ENCODE measurements at regions not wholly inside any gene's neighbourhood (a gene's known extent, or its start where the extent isn't known, plus 50 kb on each side); places are given as distances from the start of the nearest gene placed in this dataset.

DNA sequence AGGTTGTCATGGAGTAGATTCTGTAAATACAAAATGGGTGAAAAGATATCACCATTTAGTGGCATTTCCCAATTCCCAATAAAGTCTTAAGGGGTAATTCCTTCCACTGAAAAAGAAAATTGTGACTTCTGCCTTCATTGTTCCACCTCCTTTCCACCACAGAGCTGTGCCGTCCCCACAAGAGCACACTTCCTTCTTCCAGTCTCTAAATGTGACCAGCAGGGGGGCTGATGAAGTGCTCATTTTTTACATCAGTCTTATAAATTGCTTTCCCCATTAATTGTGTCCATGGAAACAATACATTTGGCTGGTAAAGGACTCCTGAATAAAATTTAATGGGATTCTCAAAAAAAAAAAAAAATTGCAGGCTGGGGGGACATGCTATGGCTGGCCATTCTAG is 260.8 kb upstream of the PSMD7 start:
- DNase-seq (ENCODE audit: low read depth in 2 of 3, low spot score in 2 of 3), result peak in 2 of 3 donors; percentile 50 to 72

DNA sequence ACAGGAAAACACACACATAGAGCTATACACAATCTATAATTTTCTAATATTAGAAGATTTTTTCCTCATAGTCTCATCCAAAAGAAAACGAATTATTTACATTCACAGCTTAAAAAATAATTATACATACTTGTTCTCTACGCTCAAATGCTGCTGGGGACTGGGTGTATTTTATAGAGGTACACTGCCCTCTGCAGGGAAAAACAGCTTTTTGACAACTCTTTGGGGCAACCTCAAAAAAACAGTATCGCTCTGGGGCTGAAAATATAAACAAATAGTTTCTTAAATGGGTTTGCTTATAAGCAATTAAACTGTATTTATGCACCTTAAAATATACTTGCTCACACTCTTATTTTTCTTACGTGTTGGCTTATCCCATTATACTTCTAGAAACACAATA is 261.8 kb upstream of the PSMD7 start:
- peak in 1 of 3 donors; percentile 60 for DNase-seq (ENCODE audit: low read depth in 2 of 3, low spot score in 2 of 3)

DNA sequence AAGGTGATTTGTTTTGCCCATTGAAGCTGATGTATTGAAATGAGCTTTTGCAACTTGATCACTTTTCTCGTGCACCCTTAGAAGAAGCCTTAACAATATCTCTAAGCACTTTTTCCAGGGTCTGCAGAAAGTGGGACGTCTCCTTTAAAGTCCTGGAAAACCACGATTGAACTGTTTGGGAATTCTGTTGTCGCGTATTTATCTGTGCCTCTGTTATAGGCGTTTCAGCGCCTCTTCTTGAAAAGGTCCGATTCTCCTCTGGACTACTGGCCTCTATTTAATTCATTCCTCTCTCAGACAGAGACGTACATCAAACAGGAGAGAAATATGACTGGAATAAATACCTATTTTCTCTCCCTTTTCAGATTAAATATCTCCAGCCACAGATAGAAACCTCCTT is 262.4 kb upstream of the PSMD7 start:
- no peak for DNase-seq (ENCODE audit: low read depth in 2 of 3, low spot score in 2 of 3)

DNA sequence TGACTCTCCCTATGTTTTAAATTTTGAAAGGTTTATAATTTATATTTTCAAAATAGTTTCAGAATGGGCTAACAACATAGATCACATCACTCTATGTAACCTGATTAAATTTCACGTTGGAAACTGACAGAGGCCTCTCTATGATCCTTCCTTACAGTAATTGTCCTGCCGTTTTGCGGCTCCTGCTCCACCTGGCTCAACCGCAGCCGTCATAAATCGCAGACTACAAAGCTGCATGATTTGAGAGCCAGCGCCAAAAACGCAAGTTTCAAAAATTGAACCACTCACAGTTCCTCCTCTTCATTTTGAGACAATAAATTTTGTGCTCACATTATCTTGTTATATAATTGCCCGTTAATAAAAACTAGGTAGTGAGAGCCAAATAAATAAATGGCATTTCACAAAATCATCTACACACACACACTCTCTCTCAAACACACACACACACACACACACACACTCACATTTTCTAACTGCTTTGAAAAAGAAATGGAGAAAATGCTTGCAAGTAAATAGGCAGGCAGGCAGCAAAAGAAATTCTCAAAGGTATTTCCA is 263.1 kb upstream of the PSMD7 start:
- DNase-seq (ENCODE audit: low read depth in 2 of 3, low spot score in 2 of 3), result no peak

DNA sequence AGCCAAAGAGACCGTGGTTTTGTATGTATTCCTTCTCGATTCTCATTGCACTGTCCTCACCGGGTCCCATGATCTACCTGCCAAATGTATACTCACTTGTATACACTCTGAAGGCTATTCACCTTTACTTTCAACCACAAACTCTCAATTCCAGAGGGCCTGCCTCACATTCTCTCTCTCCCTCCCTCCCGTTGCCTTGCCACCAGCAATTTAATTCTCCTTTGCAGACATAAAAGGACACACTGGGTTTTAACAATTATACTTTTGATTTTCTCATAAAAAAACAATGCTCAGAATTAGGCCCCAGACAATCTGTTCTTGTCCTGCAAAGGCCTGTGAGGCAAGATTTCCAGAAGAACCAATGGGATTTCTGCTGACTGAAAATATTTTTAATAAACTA is 265.1 kb upstream of the PSMD7 start:
- DNase-seq (ENCODE audit: low read depth in 2 of 3, low spot score in 2 of 3), result no peak

DNA sequence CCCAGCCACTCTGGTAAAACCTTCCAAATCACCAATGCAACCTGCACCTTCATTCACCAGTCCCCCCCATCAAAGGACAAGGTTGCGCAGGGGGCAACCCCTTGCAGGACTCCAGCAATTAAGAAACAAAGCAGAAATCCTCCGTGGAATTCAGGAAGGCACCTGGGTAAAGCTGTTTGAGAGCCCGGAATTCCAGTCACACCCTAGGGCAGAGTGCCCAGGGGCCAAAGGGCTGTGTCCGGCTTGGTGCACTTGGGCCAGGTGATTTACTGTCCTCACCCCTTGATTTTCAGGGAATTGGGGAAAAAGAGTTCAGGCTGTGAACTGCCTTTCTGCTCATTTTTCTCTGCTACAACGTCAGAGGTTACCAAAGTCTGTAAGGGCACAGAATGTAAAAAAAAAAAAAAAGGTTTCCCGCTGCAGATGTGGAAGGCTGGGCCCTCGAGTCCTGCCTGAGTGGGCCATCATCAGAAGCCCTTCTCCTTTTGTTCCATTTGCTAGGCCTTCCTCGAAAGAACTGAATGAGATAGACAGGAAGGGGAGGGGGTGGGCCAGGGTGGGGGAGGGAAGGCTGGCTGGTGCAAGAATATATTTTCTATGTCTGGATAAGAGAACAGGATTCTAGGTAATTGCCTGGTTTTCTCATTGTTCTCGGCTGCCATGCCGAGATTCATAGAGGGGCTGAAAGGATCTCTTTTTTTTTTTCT is 266.5 kb upstream of the PSMD7 start:
- DNase-seq (ENCODE audit: low read depth in 2 of 3, low spot score in 2 of 3), result no peak

DNA sequence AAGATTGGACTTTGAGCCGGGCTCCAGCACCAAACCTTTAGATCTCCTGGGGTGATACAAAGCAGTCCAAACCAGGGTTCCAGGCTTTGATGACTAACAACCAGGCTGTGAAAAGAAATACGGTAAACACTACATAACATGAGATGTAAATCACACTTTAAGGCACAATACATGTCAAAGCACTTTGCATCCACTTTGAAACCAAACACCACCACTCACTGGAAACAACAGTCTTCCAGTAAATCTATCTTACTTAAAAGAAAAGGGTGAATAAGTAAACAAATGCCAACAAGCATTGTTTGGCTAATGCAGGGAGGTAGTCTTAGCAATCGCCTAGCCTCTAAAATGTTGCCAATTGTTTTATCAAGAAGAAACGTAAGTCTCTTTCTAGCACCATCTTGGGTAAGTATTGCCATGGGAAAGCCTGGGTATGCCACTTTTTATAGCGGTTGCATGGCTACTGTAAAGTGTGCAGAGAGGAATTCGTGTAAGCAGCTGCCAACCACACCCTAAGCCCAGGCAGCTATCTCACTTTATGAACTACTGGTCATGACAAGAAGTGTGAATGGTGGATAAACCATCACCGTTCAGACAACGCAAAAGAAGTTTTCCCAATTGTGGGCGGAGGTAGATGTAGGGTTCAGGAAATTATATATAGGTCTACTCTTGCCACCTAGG is 267.4 kb upstream of the PSMD7 start:
- DNase-seq (ENCODE audit: low read depth in 2 of 3, low spot score in 2 of 3), result no peak

DNA sequence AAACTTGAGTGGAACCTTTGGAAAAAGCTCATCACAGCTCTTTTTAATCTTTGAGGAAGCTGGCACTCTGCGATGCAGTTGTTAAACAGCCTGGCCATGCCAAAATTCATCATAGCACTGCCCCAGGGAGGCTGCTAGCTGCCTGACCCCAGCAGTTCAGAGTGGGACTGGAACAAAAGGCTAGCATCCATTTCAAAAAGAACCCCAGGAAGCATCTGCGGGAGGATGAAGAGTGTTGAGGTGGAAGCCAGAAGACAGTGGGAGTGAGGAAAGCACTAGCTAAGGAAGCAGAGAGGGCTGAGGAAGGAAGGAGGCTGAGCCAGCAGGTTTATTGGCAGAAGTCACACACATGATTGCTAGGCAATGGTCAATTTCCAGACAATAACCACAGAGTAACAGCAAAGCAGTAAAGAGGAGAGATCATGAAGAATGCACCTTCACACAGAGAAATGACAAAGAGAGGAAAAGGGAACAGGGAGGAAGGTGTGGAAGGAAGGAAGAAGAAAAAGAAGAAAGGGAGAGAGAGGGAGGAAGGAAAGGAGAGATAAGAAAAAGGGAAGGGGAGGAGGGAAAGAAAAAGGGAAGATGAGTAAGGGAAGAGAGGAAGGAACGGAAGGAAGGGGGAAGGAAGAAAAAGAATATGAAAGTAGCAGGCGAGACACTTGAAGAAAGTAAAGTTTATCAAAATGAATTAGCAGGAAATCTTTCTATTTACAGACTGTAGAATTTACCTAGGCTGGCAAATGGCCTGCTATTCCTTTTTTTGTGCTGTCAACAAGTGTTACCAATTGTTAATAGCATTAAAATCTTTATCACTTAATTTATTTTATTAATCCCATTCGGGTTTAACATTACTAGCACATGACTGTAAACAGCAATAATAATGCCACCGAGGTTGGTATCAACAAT is 270.0 kb upstream of the PSMD7 start:
- DNase-seq (ENCODE audit: low read depth in 2 of 3, low spot score in 2 of 3), result no peak

DNA sequence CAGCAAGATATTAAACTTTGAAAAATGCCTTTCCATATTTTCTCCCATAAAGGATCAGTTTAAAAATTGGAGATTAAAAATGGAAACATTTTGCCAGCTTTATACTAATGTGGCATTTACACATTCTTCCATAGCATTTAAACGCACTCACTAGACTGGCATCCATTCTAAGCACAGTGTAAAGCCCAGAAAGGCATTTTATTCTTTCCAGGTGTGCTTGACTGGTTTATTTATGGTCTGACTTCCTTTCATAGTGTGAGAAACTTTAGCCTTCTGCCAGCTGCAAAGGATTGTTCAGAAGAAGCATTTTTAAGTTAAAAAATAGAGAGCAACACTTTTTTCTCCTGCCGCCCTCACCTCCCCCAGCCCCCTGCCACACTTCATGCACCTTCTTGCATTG is 271.7 kb upstream of the PSMD7 start:
- DNase-seq (ENCODE audit: low read depth in 2 of 3, low spot score in 2 of 3), result no peak

DNA sequence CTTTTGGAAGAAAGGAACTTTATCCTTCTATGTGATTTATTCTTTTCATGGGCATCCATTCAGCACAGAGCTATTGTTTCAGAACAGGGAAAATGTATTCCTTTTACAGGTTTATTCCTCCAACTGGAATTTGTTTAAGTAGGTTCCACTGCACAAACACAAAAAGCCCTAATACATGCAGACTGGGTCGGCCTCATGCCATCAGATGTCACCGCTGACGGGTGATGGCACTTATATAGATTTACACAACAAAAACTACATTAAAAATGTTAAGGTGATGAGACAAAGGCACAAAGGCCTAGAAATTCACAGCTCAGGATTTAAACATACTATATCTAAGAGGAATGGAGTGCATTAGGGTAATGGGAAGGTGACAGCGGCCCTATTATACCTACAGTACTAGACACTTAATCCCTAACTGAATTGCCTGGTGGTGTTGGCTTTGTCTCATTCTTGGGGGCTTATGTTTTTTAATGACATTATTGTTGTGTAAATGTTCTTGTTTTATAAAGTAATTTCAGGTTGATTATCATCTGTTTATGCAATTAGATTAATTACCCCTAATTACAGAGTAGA is 276.4 kb upstream of the PSMD7 start:
- DNase-seq (ENCODE audit: low read depth in 2 of 3, low spot score in 2 of 3), result no peak

DNA sequence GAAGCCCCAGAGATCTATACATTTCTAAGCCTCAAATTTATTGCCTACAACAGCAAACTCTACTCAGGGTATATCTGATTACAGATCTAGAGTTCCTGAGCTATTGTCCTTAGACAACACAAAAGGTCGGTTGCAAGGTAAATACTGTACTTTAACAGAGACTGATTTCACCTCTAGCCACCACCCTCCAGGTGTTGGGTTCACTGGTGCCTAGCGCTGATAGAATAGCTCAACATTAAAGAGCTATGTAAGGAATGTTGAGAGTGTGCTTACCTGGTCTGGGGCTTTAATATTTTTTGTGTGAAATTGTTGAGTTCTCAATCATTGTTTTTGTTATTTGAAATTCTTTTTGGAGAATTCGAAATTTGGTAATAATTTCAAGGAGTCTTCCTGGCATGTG is 277.0 kb upstream of the PSMD7 start:
- no peak for DNase-seq (ENCODE audit: low read depth in 2 of 3, low spot score in 2 of 3)

DNA sequence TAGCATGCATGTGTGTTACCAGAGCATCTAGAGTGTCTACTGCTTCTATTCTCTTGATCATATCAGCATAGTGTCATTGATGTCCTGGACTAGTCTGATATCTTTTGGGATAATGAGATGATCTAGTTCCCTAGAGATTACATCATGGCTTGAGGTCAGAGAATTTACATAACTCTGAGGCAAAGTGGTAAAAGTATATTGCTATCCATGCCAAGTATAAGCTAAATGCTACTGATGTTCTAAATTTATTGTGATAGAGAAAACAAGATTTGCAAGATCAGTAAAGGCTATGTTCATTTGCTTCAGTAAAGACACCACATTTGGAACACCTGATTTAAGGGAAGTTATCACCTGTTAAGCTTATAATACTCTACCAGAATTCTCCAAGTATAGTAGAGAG is 280.7 kb upstream of the PSMD7 start:
- DNase-seq (ENCODE audit: low read depth in 2 of 3, low spot score in 2 of 3), result no peak

DNA sequence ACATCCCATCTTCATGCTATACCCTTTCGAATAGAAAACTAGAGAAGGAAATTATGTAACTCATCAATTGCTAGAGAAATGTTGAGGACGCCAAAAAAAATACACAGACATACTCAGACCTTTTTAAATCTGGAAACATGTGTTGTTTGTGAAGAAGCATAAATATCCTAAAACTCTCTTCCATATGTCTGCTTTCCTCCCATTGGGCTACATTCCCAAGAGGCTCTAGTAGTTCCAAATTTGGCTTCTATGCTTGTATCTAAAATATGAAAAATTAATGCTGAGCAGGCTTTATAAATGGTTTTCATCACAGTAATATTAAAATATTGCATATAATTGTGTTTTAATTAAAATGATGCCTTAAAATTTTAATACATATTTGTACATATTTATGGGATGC is 297.9 kb upstream of the PSMD7 start:
- no peak for DNase-seq (ENCODE audit: low read depth in 2 of 3, low spot score in 2 of 3)

DNA sequence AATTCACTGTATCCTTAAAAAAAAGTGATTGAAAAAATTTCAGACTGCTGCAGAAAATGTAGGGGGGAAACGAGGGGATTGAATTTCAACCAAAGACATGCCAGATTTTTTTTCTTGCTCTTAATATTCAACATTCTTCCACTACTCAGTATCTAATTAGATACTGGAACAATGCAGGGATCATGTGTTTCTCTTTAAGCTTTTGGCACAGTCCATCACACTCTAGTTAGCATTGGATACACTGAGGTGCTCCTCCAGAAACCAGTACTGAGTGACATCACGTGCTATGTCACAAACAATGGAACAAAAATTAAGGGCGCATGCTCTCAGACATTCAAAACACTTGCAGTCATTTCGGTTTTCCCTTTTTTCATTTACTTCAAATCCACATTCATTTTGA is 298.6 kb upstream of the PSMD7 start:
- DNase-seq (ENCODE audit: low read depth in 2 of 3, low spot score in 2 of 3), result no peak

DNA sequence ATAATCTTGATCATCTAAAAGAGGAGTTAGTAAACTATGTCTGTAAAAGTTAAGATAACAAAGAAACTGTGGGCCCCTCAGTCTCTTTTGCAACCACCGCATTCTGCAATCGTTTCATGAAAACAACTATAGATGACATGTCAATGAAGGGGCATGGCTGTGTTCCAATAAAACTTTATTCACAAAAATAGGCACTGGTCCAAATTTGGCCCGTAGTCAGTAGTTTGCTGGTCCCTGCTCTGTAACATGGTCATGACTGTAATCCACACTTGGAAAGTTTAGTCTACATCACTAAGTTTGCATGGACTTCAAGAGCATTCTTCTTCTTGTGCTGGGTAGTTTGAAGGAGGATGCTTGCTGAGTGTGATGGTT is 299.3 kb upstream of the PSMD7 start:
- no peak for DNase-seq (ENCODE audit: low read depth in 2 of 3, low spot score in 2 of 3)

DNA sequence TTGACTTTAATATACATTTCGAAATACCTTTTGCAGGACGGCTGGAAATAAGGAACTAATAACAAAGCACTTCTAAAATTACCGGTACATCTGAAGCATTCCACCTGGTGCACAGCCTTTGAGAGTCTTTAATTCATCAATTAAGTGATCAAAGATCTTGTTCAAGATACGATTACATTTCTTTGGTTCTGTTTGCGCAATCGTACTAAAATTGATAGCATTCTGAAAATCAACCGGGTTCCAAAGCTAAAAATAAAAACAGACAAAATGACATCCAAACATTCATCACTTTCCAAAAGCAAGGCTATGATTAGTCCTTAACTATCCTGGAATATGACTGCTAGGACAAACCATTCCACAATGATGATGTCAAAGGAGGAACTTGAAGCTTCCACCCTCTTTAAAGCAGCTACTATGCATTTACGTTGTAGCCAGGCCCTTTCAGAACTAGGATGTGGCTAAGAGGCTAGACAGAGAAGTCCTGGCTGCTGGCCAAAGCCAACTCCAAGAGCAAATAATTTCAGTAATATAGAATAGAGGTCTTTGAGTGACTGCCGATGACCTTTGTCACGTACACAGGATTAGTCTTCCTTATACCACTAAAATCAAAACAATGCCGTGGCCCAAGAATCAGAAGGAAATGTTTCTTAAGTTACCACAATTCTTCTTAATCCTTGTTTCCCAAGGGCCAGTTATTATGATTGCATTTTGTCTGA is 299.8 kb upstream of the PSMD7 start:
- no peak for DNase-seq (ENCODE audit: low read depth in 2 of 3, low spot score in 2 of 3)

DNA sequence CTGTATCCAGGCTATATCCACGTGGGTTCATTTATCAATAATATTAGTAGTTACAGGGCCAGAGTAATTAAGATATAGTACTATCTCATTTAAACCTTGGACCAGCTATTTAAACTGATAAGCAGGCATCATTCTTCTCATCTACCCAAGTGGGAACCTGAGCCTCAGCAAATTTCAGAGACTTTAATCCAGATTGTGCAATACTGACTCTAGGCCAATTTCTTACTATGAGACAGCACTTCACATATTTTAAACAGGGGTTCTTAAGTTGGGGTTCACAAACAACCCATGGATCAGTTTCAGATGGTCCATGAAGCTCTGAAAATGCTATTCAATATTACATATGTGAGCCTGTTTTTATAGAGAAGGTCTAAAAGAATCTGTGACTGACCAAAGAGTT is 302.7 kb upstream of the PSMD7 start:
- DNase-seq (ENCODE audit: low read depth in 2 of 3, low spot score in 2 of 3), result no peak

DNA sequence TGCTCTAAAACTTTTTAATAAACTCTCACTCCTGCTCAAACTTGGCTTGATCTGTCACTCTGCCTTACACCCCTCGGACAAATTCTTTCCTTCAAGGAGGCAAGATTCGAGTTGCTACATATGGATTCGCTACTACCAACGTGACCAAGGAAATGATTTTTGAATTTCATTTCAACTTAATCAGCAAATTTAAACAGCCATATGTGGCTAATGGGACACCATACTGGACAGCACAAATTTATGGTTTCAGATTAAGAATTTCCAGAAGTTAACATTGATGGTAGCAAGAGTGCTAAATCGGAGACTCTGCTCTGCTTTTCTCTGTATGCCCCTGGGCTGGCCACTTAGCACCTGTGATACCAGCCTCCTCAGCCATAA is 318.2 kb upstream of the PSMD7 start:
- DNase-seq (ENCODE audit: low read depth in 2 of 3, low spot score in 2 of 3), result no peak

DNA sequence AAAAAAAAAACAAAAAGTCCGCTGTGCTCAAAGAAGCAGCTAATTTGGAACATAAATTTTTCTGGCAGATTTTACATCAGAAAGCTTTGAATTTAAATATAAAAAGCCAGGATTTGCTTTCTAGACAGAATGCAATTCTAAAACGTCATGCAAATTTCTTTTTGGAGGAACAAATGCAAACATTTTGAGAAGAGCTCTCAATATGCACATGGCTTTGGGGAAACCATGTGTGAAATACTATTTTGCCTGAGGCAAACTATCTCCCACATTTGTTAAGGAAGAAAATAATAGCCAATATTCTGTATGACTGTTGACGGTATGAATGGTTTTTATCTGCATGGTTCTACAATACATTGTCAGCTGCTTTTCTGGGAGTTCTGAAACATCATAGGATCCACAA is 320.0 kb upstream of the PSMD7 start:
- no peak for DNase-seq (ENCODE audit: low read depth in 2 of 3, low spot score in 2 of 3)

DNA sequence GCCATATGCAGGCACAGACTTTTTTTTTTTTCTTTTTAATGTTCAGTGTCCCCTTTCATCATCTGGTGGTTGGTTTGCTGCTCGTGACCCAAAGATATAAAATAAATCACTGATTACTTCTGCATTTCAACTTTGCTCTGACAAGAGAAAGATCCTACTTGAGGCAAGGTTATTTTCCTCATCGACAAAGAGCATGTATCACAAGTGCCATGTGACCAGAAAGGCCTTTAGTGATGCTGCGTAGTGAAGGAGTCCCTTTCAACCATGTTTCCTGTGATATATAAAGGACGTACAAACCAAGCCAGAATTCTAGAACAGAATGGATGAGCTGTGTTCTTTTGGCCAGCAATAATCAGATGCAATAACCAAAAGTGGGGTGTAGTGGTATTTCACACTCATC is 323.4 kb upstream of the PSMD7 start:
- DNase-seq (ENCODE audit: low read depth in 2 of 3, low spot score in 2 of 3), result no peak

DNA sequence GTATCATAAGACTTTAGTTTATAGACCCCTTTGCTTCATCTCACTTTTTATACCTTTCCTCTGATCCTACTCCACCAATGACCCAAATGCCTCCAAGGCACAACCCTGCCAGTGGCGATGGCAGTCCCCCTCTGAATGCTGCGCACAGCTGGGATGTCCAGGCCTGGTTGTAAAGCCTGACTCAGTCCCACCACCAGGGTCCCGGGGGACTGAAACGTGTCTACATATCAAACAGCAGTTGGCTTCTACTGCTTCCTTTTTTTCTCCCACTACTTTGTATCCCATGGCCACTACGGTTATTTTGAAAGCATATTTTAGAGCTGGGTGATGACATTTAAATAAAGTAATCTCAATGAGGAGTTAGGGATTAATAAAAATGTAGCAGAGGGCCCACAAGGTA is 329.8 kb upstream of the PSMD7 start:
- DNase-seq (ENCODE audit: low read depth in 2 of 3, low spot score in 2 of 3), result no peak
